ENCODE measurements at regions not wholly inside any gene's neighbourhood (a gene's known extent, or its start where the extent isn't known, plus 50 kb on each side); places are given as distances from the start of the nearest gene placed in this dataset.

DNA sequence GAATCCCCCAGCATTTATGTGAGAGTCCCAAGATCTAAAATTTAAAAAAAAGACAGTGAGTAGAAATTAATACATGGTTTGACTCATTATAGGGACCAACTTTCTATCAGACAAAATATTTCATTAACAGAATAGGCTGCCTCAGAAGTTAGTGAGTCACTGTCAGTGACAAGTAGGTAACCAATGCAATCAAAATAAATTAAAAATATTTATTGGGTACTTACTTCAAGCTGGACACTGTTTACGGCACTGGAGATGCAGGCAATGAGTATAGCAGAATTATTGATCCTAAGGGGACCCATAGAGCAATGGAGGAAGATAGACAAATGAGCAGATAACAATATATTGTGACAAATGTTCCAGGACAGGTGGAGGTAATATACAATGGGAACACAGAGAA, 135.6 kb upstream of the BCL6 start:
- ChIA-PET CTCF (no interaction called here), POLR2A (no interaction called here)
- ATAC-seq, result no peak

DNA sequence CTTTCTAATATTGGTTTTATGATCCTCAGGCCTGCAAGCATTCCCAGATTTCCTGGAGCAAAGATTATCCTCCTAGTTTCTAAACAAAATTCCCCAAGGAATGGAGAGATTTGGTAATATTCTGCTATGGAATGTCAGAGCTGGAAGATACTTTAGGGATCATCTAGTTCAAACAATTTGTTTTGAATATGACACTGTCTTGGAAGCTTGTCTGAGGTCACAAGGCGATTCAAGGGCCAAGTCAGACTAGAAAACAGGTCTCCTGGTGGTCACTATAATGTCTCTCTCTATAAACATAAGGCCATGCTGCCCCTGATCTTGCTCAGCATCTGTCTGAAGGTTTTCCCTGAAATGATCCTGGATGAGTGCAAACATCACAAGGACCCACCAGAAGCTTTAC, 143.4 kb upstream of the BCL6 start:
- no TSS peak for BruUV-seq (replicated peaks)
- DNase-seq (ENCODE audit: low read depth, low spot score), result no peak
- ATAC-seq, result no peak
- ChIA-PET CTCF (interaction anchor here (1.0 kb wide), 1 partner anchor 148 kb away, joined by 4 read pairs; no protein-coding TSS in a partner anchor), RAD21 (ENCODE audit: unreplicated experiment) (no interaction called here), SMC1A (ENCODE audit: uncharacterized antibody, unreplicated experiment) (no interaction called here), POLR2A (no interaction called here)
- Histone ChIP-seq H4K20me1 (ENCODE audit: control insufficient read depth, insufficient read depth) (no peaks in the 10 kb centered on the region), H2AFZ (ENCODE audit: control insufficient read depth, low read depth, low read length) (no peak overlapping the region), H3K9me3 (replicated peaks; ENCODE audit: control insufficient read depth, insufficient read depth, low read length) (no peaks in the 10 kb centered on the region), H3K9ac (ENCODE audit: control insufficient read depth, insufficient read depth, low read length) (no peak overlapping the region), H3K27ac (ENCODE audit: control insufficient read depth, insufficient read depth) (no peak overlapping the region), H3K4me1 (ENCODE audit: control insufficient read depth, insufficient read depth, low read length) (peaks cover 3% of the 10 kb centered on the region; the same call in 1 of the 2 replicates), H3K4me2 (ENCODE audit: control insufficient read depth, insufficient read depth) (no peak overlapping the region), H3K27me3 (replicated peaks in 1 of 2; ENCODE audit: control insufficient read depth in 2 of 2, insufficient read depth in 2 of 2, low read length in 1 of 2) (no peaks in the 10 kb centered on the region), H3K4me3 (no peak overlapping the region), H3K36me3 (ENCODE audit: control insufficient read depth in 2 of 2, insufficient read depth in 2 of 2, low read length in 1 of 2) (no peaks in the 10 kb centered on the region), H3K79me2 (ENCODE audit: control insufficient read depth, insufficient read depth, low read length) (no peaks in the 10 kb centered on the region)
- intact Hi-C loops (cut with micrococcal nuclease; ENCODE audit: unreplicated experiment), result no loop called here
- in situ Hi-C loops (cut with MboI), result no loop called here
- no peak for FAIRE-seq
- TF ChIP-seq IKZF2 (IDR thresholded peaks at IDR 0.05), result no peak
- no peak for TF ChIP-seq MEF2A (IDR thresholded peaks at IDR 0.05; ENCODE audit: insufficient read depth, low read depth, low read length)
- 40% methylated on average over 1 of the region's 1 CpG for WGBS (ENCODE audit: insufficient coverage, insufficient replicate concordance, low lambda C conversion rate, missing lambda C conversion rate)

More for the DNA sequence above, 135.6 kb upstream of the BCL6 start:
- no peak for DNase-seq (ENCODE audit: low read depth, low spot score)
- TF ChIP-seq KLF5 (IDR thresholded peaks at IDR 0.05; ENCODE audit: partially characterized antibody) (no peak), CBX3 (IDR thresholded peaks at IDR 0.05; ENCODE audit: borderline replicate concordance, low read depth) (no peak), NFXL1 (IDR thresholded peaks at IDR 0.05; ENCODE audit: borderline replicate concordance) (no peak), BACH1 (IDR thresholded peaks at IDR 0.05; ENCODE audit: borderline replicate concordance) (no peak), BCL11A (IDR thresholded peaks at IDR 0.05; ENCODE audit: low read depth, low read length) (no peak), POU2F2 (IDR thresholded peaks at IDR 0.05; ENCODE audit: borderline replicate concordance, low read depth, low read length) (no peak), PAX8 (IDR thresholded peaks at IDR 0.05) (no peak), RCOR1 (conservative IDR thresholded peaks at IDR 0.05; ENCODE audit: low read depth, low read length) (no peak)
- Histone ChIP-seq H3K4me2 (ENCODE audit: control insufficient read depth, insufficient read depth) (no peak overlapping the region), H3K27ac (ENCODE audit: control insufficient read depth, insufficient read depth) (no peak overlapping the region), H3K4me1 (ENCODE audit: control insufficient read depth, insufficient read depth, low read length) (no peaks in the 10 kb centered on the region), H4K20me1 (ENCODE audit: control insufficient read depth, insufficient read depth) (no peaks in the 10 kb centered on the region), H3K9me3 (replicated peaks; ENCODE audit: control insufficient read depth, insufficient read depth, low read length) (no peaks in the 10 kb centered on the region; the same call in 2 of the 3 replicates), H3K79me2 (ENCODE audit: control insufficient read depth, insufficient read depth, low read length) (no peaks in the 10 kb centered on the region), H2AFZ (ENCODE audit: control insufficient read depth, low read depth, low read length) (no peak overlapping the region), H3K9ac (ENCODE audit: control insufficient read depth, insufficient read depth, low read length) (no peak overlapping the region), H3K4me3 (no peak overlapping the region), H3K36me3 (ENCODE audit: control insufficient read depth in 2 of 2, insufficient read depth in 2 of 2, low read length in 1 of 2) (no peaks in the 10 kb centered on the region), H3K27me3 (replicated peaks in 1 of 2; ENCODE audit: control insufficient read depth in 2 of 2, insufficient read depth in 2 of 2, low read length in 1 of 2) (peaks cover 0 to 4% of the 10 kb centered on the region in 2 experiments; a peak in 2 of 4 replicates)
- in situ Hi-C loops (cut with MboI), result no loop called here
- intact Hi-C loops (cut with micrococcal nuclease; ENCODE audit: unreplicated experiment), result no loop called here
- FAIRE-seq, result no peak
- ChIA-PET RAD21 (ENCODE audit: unreplicated experiment) (no interaction called here), SMC1A (ENCODE audit: uncharacterized antibody, unreplicated experiment) (interaction anchor here (1.1 to 2.5 kb wide), 2 partner anchors 10 to 562 kb away, joined by 3 to 5 read pairs; no protein-coding TSS in a partner anchor)
- BruUV-seq (replicated peaks), result no TSS peak
- WGBS (ENCODE audit: insufficient coverage, insufficient replicate concordance, low lambda C conversion rate, missing lambda C conversion rate), result 10% methylated on average over 1 of the region's 1 CpG
